MCF 10A (cell line): ENCODE measurements at regions not wholly inside any gene's neighbourhood (a gene's known extent, or its start where the extent isn't known, plus 50 kb on each side); places are given as distances from the start of the nearest gene placed in this dataset.

Experiments used
- BruUV-seq: library from RNA; stranded (reverse); fragments of 400-500 nt; replicated peaks from 2 replicates; lab custom pipeline; 2021; lab: Mats Ljungman, UMichigan
- CTCF ChIA-PET: fragments of 300-600 bp; sonication (Branson Sonifier 250); formaldehyde crosslinking; extraction: SDS; loops from one replicate; lab custom pipeline; 2021; ENCODE audit warnings: antibody characterized with exemption, inconsistent platforms; lab: Yijun Ruan, JAX
- POLR2A ChIA-PET: fragments of 300-600, 350-650 bp; sonication (Branson Sonifier 250); formaldehyde crosslinking; extraction: SDS; loops from one replicate; lab custom pipeline; 2020; ENCODE audit warnings: antibody characterized with exemption, inconsistent platforms; lab: Yijun Ruan, JAX
- DNase-seq: peaks from one replicate; pipeline ENCODE4 v3.0.0-alpha.2; 2018; ENCODE audit not compliant: unreplicated experiment
- H3K27ac Mint-ChIP-seq: one replicate; pipeline ENCODE4 v1.8.0; 2022; ENCODE audit warnings: mild to moderate bottlenecking, low read depth, mixed read lengths; ENCODE audit not compliant: unreplicated experiment
- H3K27me3 Mint-ChIP-seq: one replicate; pipeline ENCODE4 v1.8.0; 2022; ENCODE audit warnings: mixed read lengths; ENCODE audit not compliant: insufficient read depth, unreplicated experiment
- H3K36me3 Mint-ChIP-seq: one replicate; pipeline ENCODE4 v1.8.0; 2022; ENCODE audit warnings: mild to moderate bottlenecking, moderate library complexity, mixed read lengths; ENCODE audit not compliant: insufficient read depth, unreplicated experiment
- H3K4me1 Mint-ChIP-seq: one replicate; pipeline ENCODE4 v1.8.0; 2022; ENCODE audit warnings: mixed read lengths; ENCODE audit not compliant: insufficient read depth, unreplicated experiment
- H3K4me3 Mint-ChIP-seq: one replicate; pipeline ENCODE4 v1.8.0; 2022; ENCODE audit warnings: mild to moderate bottlenecking, moderate library complexity, mixed read lengths; ENCODE audit not compliant: unreplicated experiment
- H3K9me3 Mint-ChIP-seq: one replicate; pipeline ENCODE4 v1.8.0; 2022; ENCODE audit warnings: mixed read lengths; ENCODE audit not compliant: unreplicated experiment
- intact Hi-C: fragments of 100-400 bp; cut with micrococcal nuclease; formaldehyde crosslinking; loops from 2 replicates; pipeline ENCODE4 v1.14.1; 2022
- TF ChIP-seq, protein P1 (sequence below): fragments of 200-600 bp; IDR thresholded peaks from one replicate; pipeline ENCODE4 v1.8.0; 2022; ENCODE audit warnings: antibody characterized with exemption, mild to moderate bottlenecking; ENCODE audit not compliant: unreplicated experiment

DNA sequence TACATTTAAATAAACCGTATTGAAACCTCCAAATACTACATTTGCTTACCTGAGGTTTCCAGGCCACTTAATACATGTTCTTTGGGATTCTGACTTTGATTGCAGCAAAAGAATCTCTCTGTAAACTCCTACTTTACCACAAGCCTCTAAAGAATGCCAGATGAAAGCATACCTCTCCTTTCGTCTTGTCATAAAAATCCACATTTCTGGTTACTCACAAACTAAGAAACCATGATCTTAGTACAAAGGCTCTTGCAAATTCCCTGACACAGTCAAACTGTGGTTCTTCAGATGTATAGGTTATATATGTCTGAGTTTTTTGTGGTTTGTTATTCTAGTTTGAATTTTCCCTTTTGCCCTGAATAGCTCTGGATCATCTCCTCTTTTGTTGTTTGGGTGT, 188.4 kb downstream of the RAP2B start:
- ChIA-PET POLR2A (no interaction called here), CTCF (no interaction called here)
- Mint-ChIP-seq H3K27ac (no peak overlapping the region), H3K4me1 (peaks cover 7% of the 10 kb centered on the region), H3K27me3 (no peaks in the 10 kb centered on the region), H3K4me3 (no peak overlapping the region), H3K36me3 (no peaks in the 10 kb centered on the region), H3K9me3 (no peaks in the 10 kb centered on the region)
- intact Hi-C loops: no loop called here
- no TSS peak for BruUV-seq
- TF ChIP-seq, protein P1, sequence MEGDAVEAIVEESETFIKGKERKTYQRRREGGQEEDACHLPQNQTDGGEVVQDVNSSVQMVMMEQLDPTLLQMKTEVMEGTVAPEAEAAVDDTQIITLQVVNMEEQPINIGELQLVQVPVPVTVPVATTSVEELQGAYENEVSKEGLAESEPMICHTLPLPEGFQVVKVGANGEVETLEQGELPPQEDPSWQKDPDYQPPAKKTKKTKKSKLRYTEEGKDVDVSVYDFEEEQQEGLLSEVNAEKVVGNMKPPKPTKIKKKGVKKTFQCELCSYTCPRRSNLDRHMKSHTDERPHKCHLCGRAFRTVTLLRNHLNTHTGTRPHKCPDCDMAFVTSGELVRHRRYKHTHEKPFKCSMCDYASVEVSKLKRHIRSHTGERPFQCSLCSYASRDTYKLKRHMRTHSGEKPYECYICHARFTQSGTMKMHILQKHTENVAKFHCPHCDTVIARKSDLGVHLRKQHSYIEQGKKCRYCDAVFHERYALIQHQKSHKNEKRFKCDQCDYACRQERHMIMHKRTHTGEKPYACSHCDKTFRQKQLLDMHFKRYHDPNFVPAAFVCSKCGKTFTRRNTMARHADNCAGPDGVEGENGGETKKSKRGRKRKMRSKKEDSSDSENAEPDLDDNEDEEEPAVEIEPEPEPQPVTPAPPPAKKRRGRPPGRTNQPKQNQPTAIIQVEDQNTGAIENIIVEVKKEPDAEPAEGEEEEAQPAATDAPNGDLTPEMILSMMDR: no peak
- DNase-seq: peak; percentile 22

DNA sequence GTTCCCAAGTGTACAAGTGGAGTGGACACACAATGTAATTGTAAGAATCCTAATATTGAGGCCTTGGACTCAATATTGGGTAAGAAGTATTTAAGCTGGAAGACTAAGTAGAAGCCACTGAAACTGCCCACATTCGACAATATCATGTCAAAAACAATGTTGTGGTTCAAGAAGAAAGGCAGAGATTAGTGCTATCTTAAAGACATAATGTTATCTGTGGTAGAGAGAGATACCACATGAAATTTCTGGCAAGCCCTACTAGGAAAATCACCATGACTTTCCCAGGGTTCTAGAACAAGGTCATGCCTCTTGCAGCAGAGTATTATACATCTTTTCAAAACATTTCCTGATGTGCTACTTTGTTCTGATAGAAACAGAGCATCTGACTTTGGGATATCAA, 192.6 kb downstream of the RAP2B start:
- no peak overlapping the region for H3K4me3 Mint-ChIP-seq
- ChIA-PET CTCF (interaction anchor here (0.6 to 0.7 kb wide), 2 partner anchors 45 to 531 kb away, joined by 3 read pairs; no protein-coding TSS in a partner anchor), POLR2A (interaction anchor here (1.0 to 1.1 kb wide), 2 partner anchors 11 to 18 kb away, joined by 3 to 4 read pairs; no protein-coding TSS in a partner anchor)
- no peak for DNase-seq
- H3K36me3 Mint-ChIP-seq: no peaks in the 10 kb centered on the region
- intact Hi-C loops: no loop called here
- H3K27ac Mint-ChIP-seq: no peak overlapping the region
- H3K9me3 Mint-ChIP-seq: no peaks in the 10 kb centered on the region
- H3K27me3 Mint-ChIP-seq: no peaks in the 10 kb centered on the region
- peaks cover 7% of the 10 kb centered on the region for H3K4me1 Mint-ChIP-seq
- no TSS peak for BruUV-seq
- TF ChIP-seq, protein P1: no peak

DNA sequence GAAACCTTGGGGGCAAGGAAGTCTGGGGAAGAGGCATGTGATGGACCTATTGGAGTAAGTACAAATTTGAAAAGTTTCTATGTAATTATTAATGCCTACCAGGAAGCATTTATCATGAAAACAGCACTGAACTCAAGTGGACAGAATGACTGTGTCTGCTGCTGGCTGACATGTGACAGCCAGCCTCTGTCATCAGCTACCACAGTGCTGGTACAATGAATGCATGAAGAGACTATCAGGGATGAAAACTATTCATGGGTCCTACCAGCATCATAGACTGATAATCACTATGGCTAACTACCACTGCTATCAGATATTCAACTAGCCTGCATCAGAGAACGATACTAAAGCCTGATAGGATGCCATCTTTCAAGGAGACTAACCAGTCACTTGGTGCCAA, 193.5 kb downstream of the RAP2B start:
- TF ChIP-seq, protein P1: no peak
- Mint-ChIP-seq H3K4me1 (no peaks in the 10 kb centered on the region), H3K4me3 (no peak overlapping the region), H3K27me3 (no peaks in the 10 kb centered on the region), H3K27ac (no peak overlapping the region), H3K36me3 (no peaks in the 10 kb centered on the region), H3K9me3 (no peaks in the 10 kb centered on the region)
- BruUV-seq: no TSS peak
- ChIA-PET POLR2A (interaction anchor here (1.0 to 1.1 kb wide), 2 partner anchors 10 to 17 kb away, joined by 3 to 4 read pairs; no protein-coding TSS in a partner anchor), CTCF (no interaction called here)
- DNase-seq: no peak
- intact Hi-C loops: no loop called here

DNA sequence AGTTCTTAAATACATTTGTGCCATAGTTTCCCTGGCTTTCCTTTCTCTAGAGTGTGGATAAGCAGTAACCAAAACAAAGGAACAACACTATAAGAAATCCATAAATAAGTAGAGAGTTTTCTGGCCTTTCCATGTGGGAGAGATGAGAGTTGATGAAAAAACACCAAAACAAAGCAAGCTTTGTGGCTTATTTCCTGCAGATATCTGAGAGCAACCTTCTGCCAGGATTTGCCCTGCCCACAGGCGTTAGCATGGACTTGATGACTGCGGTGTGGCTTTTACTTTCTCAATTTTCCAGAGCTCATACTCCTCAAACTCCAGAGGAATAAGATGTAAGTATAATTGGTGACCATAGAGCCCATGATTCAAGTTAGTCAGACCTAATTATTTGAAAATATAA, 194.9 kb downstream of the RAP2B start:
- intact Hi-C loops: no loop called here
- CTCF ChIA-PET: no interaction called here
- Mint-ChIP-seq H3K4me3 (no peak overlapping the region), H3K9me3 (no peaks in the 10 kb centered on the region), H3K27me3 (no peaks in the 10 kb centered on the region), H3K27ac (no peak overlapping the region), H3K4me1 (no peaks in the 10 kb centered on the region), H3K36me3 (no peaks in the 10 kb centered on the region)
- DNase-seq: no peak
- TF ChIP-seq, protein P1: no peak
- BruUV-seq: no TSS peak
- POLR2A ChIA-PET: interaction anchor here (0.8 kb wide), 1 partner anchor 9 kb away, joined by 3 read pairs; no protein-coding TSS in a partner anchor
